ENCODE measurements at regions not wholly inside any gene's neighbourhood (a gene's known extent, or its start where the extent isn't known, plus 50 kb on each side); places are given as distances from the start of the nearest gene placed in this dataset.

DNA sequence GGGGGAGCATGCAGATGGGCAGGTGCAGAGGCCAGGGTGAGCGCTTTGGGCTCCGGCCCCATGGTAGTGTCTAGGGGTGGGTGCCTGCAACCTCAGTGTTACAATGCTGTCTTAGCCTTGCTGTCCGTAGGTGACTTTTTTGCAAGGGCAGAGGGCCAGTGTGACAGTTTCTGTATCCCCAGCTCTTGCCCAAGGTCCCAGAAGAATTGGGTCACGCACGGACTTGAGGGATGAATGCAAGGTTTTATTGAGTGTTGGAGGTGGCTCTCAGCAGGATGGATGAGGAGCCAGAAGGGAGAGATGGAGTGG lies 492.5 kb downstream of the AGTPBP1 start:
- DNase-seq, result no peak

GRCh38 chr9:85248514-85249312 lies 493.0 kb downstream of the AGTPBP1 start:
- DNase-seq, result no peak

- DNase-seq, result no peak
Observed at GRCh38 chr9:85246541-85246940, 495.2 kb downstream of the AGTPBP1 start.

DNA sequence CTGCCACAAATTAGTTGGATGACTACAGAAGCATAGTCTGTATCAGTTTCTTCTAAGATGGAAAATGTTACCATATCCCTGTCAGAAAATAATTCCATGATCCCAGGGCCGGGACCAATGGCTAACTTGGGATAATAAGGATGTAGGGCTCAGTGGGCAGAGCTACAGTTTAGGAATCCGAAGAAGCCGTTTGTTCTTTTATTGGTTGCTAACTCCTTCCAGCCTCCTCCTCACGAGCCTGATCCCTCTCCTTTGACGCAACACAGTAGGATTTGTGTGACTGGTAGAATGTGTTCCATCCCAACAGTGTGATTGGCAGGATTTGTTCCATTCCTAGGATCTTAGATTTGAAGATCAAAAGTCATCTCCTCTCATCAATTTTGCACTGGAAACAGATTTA lies 496.9 kb downstream of the AGTPBP1 start:
- DNase-seq, result no peak

GRCh38 chr9:85243977-85244376 lies 497.8 kb downstream of the AGTPBP1 start:
- no peak for DNase-seq

DNA sequence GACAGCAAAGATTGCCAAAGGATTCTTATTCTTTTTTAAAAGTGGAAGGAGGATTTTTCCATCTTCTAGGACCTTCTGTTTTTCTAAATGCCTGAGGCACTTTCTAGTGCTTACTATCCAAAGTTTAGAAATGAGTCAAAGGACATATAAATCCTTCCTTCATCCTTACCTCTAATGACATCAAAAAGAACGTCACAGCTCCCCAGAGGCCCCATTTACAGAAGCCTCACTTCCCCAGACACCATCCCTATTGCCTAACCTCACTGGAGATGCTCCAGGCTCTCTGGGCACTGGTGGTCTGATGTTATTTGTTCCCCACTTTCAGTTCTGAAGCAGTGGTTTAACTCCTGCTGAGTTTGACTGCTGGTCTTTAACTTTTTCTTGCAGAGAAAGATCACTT lies 504.3 kb downstream of the AGTPBP1 start:
- DNase-seq, result no peak

- DNase-seq, result no peak
Observed at GRCh38 chr9:85230081-85230480, 511.7 kb downstream of the AGTPBP1 start.

DNA sequence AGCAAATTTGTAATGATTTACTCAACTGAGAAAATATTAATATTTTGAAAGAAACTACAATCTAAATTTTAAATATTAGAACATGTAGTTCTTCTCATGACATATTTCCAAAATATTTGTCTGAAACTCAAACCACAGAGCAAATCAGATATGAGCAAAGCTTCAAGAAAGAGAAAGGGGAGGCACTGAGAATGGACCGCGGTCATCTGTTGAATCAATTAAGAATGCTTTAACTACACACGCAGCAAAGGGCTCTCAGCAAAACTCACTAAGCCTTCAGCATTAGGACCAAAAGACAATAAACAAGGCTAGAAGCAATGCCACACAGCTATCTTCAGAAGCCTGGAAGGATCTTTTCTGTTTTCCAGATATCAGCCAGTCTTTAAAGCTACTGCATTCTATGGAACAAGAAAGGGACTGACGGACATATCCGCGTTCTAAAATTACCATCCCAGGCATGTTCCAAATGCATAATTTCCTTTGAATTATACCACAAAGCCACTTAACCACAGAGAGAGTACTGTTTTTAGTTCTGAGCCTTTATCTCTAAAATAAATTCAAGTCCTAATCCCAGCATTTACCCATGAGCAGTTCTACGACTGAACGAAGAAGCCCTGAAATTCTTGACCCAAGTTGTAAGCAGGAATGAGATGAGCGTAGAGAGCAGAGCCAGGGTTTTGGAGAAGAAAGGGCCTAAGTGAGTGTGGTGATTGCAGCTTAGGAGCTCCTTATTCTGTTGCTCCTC lies 513.5 kb downstream of the AGTPBP1 start:
- DNase-seq, result no peak

GRCh38 chr9:85225180-85225579 lies 516.6 kb downstream of the AGTPBP1 start:
- DNase-seq, result no peak

GRCh38 chr9:85224729-85225128 lies 517.0 kb downstream of the AGTPBP1 start:
- no peak for DNase-seq

DNA sequence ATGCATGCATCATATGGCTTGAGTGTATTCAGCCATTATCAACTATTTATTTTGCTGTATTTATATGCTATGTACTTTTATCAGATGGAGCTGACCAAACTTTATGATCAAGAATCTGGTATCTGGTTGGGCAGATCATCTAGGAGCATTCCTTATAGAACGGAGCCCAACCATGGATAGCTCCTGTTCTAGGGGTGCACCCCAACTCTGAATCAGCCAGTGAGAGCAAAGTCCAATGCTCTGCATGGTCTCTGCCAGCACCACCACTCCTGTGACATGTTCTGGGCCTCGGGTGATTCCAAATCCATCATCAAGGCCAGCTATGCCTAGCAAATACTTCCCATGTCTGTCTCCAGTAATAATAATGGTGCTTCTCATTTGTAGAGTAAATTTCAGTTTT lies 517.5 kb downstream of the AGTPBP1 start:
- no peak for DNase-seq

DNA sequence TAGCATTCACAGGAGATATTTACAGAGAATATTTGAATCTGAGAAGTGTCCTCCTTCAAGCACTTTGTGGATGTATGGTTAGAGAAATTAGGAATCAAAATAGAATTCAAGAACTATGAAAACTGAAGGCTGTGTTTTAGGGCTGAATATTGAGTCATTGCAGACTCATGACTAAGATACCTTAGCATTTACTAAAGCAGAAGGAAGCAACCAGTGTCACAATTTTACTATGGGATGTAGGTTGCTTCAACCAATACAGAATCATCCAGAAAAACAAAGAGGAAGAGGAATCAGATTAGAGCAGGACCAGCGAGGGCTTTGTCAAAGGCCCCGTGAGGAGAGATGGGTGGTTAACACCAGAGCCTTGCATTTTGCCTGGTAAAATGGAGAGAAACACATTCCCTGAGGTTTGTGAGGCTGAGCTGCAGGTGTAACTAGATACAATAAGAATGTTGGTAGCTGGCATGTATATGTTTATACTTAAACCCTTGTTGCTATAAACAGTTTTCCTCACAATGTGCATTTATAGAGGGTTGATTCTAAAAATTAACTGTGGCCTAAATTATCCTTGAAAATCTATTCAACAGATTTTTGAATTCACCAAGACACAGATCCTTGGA lies 518.1 kb downstream of the AGTPBP1 start:
- DNase-seq, result no peak

DNA sequence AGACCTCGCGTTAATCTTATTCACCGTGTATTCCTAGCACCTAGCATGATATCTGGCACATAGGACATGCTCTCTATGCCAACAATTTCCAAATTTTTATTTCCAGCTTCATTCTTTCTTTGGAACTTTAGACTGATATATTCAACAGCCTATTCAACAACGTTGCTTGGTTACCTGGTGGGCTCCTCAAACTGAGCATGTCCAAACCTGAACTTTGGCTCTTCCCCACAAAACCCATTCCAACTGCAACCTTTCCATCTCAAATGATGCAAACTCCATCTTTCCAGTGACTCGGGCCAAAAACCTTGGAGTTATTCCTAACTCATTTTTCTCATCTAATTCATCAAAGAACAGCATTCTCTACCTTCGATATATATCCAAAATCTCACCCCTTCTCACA lies 525.2 kb downstream of the AGTPBP1 start:
- DNase-seq, result no peak

- no peak for DNase-seq
Observed at GRCh38 chr9:85215961-85216360, 525.8 kb downstream of the AGTPBP1 start.

- no peak for DNase-seq
Observed at GRCh38 chr9:85215416-85215815, 526.3 kb downstream of the AGTPBP1 start.

- no peak for DNase-seq
Observed at GRCh38 chr9:85213650-85214607, 527.8 kb downstream of the AGTPBP1 start.

DNA sequence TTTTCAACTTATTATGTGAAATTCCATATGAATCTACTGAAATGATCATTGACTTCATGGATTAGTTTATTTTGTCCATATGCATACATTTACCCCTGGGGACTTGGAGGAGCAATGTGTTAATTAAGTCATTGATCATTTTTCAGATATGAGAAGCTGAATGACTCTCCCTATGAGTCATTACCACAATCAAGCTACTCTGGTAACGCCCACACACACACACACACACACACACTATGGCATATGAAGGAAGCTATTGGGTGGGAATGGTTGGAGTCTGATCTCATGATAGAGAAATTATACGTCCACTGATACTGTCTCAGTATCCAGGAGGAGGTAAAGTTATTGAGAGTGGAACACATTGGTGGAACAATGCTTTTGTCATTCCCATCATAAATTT lies 528.9 kb downstream of the AGTPBP1 start:
- no peak for DNase-seq

GRCh38 chr9:85212209-85212608 lies 529.5 kb downstream of the AGTPBP1 start:
- DNase-seq, result no peak

DNA sequence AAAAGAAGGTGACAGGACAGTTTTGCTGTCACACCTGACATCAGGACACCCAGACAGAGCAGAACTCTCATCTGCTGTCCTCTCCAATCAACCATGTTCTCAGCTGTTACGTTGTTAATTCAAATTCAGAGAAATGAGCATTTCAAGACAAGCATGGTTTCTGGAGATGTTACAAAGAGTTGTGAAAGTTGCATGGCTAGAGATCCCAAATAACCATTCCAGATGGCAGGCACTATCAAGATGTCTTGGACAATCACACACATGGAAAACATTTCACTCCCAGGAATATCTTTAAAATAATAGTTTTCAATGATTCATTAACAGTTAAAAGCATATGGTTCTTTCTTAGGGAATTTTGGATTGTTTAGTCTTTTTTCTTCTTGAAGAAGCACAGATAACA lies 533.1 kb downstream of the AGTPBP1 start:
- DNase-seq, result no peak

- no peak for DNase-seq
Observed at GRCh38 chr9:85204176-85204575, 534.6 kb downstream of the NTRK2 start.

DNA sequence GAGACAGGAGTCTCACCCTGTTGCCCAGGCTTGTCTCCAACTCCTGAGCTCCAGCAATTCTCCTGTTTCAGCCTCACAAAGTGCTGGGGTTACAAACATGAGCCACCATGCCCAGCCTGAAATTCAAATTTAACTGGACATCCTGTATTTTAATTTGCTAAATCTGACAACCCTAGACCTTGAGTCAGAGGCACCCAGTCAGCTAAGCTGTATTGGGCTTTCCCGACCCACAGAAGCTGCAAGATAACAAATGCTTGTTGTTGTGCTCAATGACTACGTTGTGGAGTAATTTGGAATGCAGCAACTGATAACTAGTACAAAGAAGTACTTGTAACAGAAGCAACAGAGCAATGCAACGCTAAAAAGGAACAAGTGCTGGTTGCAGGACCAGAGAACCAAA lies 533.1 kb downstream of the NTRK2 start:
- no peak for DNase-seq

- peak; percentile 48 for DNase-seq
Observed at GRCh38 chr9:85200726-85201404, 531.3 kb downstream of the NTRK2 start.
